ENCODE measurements at regions not wholly inside any gene's neighbourhood (a gene's known extent, or its start where the extent isn't known, plus 50 kb on each side); places are given as distances from the start of the nearest gene placed in this dataset.

DNA sequence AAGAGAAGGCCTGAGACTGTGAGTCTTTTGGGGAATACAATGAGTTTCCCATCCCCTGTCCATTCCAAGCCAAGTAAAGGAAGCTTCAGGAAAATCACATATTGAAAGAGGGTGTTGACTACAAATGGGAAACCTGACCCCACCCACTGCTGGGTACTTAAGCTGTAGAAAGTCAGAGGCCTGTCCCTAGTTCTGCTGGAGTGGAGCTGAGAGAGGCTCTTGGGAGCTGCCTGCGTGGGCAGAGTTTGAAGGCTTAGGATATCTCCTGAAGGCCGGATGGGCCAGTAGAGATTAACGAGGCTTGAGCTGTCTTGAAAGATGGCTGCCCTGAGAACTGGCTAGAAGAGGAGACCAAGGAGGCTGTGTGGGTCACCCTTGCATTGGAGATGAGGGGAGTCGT lies 176.2 kb upstream of the NECTIN1 start:
- no peaks in the 10 kb centered on the region for H3K79me2 ChIP-seq (ENCODE audit: control insufficient read depth, insufficient read depth, low read length)
- FAIRE-seq (no peak), DNase-seq (ENCODE audit: low read depth, low spot score) (no peak)
- dilution Hi-C loops (cut with MboI; ENCODE audit: extremely low pct_ligation_motif_present, low sequenced_read_pairs), result no loop called here
- no TSS peak for BruUV-seq (replicated peaks)
- H3K9ac ChIP-seq (replicated peaks; ENCODE audit: extremely low read depth, insufficient read depth, low read length), result no peak overlapping the region
- no peak overlapping the region for H3K27ac ChIP-seq (ENCODE audit: insufficient read depth, low read depth, low read length)
- no peak overlapping the region for H2AFZ ChIP-seq (ENCODE audit: low read depth, low read length)
- intact Hi-C loops (cut with micrococcal nuclease), result no loop called here
- H3K9me1 ChIP-seq (replicated peaks; ENCODE audit: control insufficient read depth, extremely low read depth, insufficient read depth, low read length), result no peaks in the 10 kb centered on the region
- H3K36me3 ChIP-seq (ENCODE audit: control insufficient read depth in 2 of 2, extremely low read depth in 1 of 2, insufficient read depth in 2 of 2, low read length in 2 of 2), result no peaks in the 10 kb centered on the region
- H3K4me3 ChIP-seq (replicated peaks in 1 of 3; ENCODE audit: insufficient read depth in 1 of 3, low read depth in 1 of 3, low read length in 3 of 3), result no peak overlapping the region
- ChIA-PET CTCF (no interaction called here), POLR2A (no interaction called here)
- H3K4me1 ChIP-seq (ENCODE audit: control insufficient read depth, extremely low read depth, insufficient read depth, low read length), result no peaks in the 10 kb centered on the region
- H3K9me3 ChIP-seq (replicated peaks; ENCODE audit: control insufficient read depth, insufficient read depth, low read length), result no peaks in the 10 kb centered on the region
- H4K20me1 ChIP-seq (replicated peaks; ENCODE audit: control insufficient read depth, extremely low read depth, insufficient read depth, low read length), result no peaks in the 10 kb centered on the region
- TF ChIP-seq POLR2AphosphoS5 (IDR thresholded peaks at IDR 0.05; ENCODE audit: insufficient read depth, low read depth, low read length) (no peak), JUN (IDR thresholded peaks at IDR 0.05; ENCODE audit: borderline replicate concordance, insufficient read depth, insufficient read length, low read depth) (no peak), MYC (IDR thresholded peaks at IDR 0.05; ENCODE audit: low read depth, low read length) (no peak), POLR2A (IDR thresholded peaks at IDR 0.05; ENCODE audit: low read depth, low read length) (no peak), FOS (IDR thresholded peaks at IDR 0.05; ENCODE audit: borderline replicate concordance, insufficient read depth, low read length) (no peak), GATA2 (IDR thresholded peaks at IDR 0.05; ENCODE audit: insufficient read depth, insufficient read length, low read depth, low read length) (no peak), EZH2 (IDR thresholded peaks at IDR 0.05; ENCODE audit: borderline replicate concordance, low read depth, low read length, severe bottlenecking) (no peak)
- TF ChIP-seq, protein P1, sequence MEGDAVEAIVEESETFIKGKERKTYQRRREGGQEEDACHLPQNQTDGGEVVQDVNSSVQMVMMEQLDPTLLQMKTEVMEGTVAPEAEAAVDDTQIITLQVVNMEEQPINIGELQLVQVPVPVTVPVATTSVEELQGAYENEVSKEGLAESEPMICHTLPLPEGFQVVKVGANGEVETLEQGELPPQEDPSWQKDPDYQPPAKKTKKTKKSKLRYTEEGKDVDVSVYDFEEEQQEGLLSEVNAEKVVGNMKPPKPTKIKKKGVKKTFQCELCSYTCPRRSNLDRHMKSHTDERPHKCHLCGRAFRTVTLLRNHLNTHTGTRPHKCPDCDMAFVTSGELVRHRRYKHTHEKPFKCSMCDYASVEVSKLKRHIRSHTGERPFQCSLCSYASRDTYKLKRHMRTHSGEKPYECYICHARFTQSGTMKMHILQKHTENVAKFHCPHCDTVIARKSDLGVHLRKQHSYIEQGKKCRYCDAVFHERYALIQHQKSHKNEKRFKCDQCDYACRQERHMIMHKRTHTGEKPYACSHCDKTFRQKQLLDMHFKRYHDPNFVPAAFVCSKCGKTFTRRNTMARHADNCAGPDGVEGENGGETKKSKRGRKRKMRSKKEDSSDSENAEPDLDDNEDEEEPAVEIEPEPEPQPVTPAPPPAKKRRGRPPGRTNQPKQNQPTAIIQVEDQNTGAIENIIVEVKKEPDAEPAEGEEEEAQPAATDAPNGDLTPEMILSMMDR (IDR thresholded peaks at IDR 0.05; ENCODE audit: extremely low read depth in 1 of 2, insufficient read depth in 1 of 2, low read depth in 1 of 2, low read length in 2 of 2), result no peak
- TF ChIP-seq, protein P2, sequence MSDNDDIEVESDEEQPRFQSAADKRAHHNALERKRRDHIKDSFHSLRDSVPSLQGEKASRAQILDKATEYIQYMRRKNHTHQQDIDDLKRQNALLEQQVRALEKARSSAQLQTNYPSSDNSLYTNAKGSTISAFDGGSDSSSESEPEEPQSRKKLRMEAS (IDR thresholded peaks at IDR 0.05; ENCODE audit: insufficient read depth, insufficient read length), result no peak
- H3K27me3 ChIP-seq (ENCODE audit: control insufficient read depth in 2 of 2, insufficient read depth in 2 of 2, low read length in 2 of 2), result no peaks in the 10 kb centered on the region
- no peak overlapping the region for H3K4me2 ChIP-seq (ENCODE audit: insufficient read depth, low read length)

Data from endothelial cell of umbilical vein (primary cell).